Brain microvascular endothelial cell (primary cell): ENCODE measurements at regions not wholly inside any gene's neighbourhood (a gene's known extent, or its start where the extent isn't known, plus 50 kb on each side); places are given as distances from the start of the nearest gene placed in this dataset.

Source experiments
- DNase-seq: peaks from one replicate; pipeline ENCODE4 v3.0.0-alpha.2; 2020
- H3K27ac ChIP-seq: fragments of 250-450 bp; sonication (Bioruptor Pico); 2 replicates; pipeline ENCODE4 v1.5.1; 2020; ENCODE audit warnings: mild to moderate bottlenecking, moderate library complexity
- H3K27me3 ChIP-seq: fragments of 250-450 bp; sonication (Bioruptor Pico); replicated peaks from 2 replicates; pipeline ENCODE4 v1.5.1; 2020; ENCODE audit warnings: mild to moderate bottlenecking
- H3K36me3 ChIP-seq: fragments of 250-450 bp; sonication (Bioruptor Pico); replicated peaks from 2 replicates; pipeline ENCODE4 v1.5.1; 2020; ENCODE audit warnings: mild to moderate bottlenecking
- H3K4me3 ChIP-seq: 2 replicates; pipeline ENCODE4 v1.5.1; 2011; ENCODE audit warnings: low read depth, mild to moderate bottlenecking, control low read depth, low read length, moderate library complexity
- CTCF ChIP-seq: IDR thresholded peaks from 2 replicates; pipeline ENCODE4 v1.5.1; 2011; ENCODE audit warnings: low read depth, mild to moderate bottlenecking, moderate library complexity, low read length, control low read depth, inconsistent platforms; ENCODE audit errors: missing control alignments
- in situ Hi-C: cut with HindIII; loops from 2 replicates; pipeline ENCODE4 v1.10.0; 2017; ENCODE audit warnings: low sequenced_read_pairs, low pct_ligation_motif_present

- Histone ChIP-seq H3K4me3 (no peak overlapping the region), H3K27ac (no peak overlapping the region), H3K36me3 (no peaks in the 10 kb centered on the region), H3K27me3 (no peaks in the 10 kb centered on the region)
- in situ Hi-C loops: no loop called here
- DNase-seq: no peak
- TF ChIP-seq CTCF: no peak
These were observed 108.8 kb upstream of the ZP4 start for GRCh38 chr1:237999426-238000052.

- in situ Hi-C loops: no loop called here
- no peak for DNase-seq
These were observed 107.9 kb upstream of the ZP4 start for GRCh38 chr1:237998581-237998980.

GRCh38 chr1:237983496-237983895, 92.8 kb upstream of the ZP4 start:
- Histone ChIP-seq H3K4me3 (no peak overlapping the region), H3K27ac (no peak overlapping the region), H3K36me3 (no peaks in the 10 kb centered on the region), H3K27me3 (no peaks in the 10 kb centered on the region)
- in situ Hi-C loops: no loop called here
- no peak for TF ChIP-seq CTCF
- DNase-seq: no peak

More at GRCh38 chr1:237998581-237998980, 107.9 kb upstream of the ZP4 start:
- Histone ChIP-seq H3K27me3 (no peaks in the 10 kb centered on the region), H3K4me3 (no peak overlapping the region), H3K27ac (no peak overlapping the region), H3K36me3 (no peaks in the 10 kb centered on the region)
- no peak for TF ChIP-seq CTCF

DNA sequence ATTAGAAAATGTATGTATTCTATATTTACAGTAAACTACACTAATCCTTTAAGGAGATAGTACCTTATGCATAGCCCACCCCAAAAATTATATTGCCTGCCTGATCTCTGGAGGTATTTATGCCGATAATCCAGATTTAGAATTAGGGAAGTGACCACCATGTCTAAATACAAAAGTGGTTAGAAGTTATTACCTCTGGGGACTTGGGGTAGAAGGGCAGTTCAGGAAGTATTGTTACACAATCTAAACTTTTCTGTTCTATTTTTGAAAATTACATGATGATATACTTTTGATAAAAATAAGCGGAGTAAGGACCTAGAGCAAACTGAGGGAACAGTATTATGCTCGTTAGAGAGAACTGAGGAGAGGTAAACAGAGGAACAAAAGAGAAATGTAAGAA, 90.5 kb upstream of the ZP4 start:
- in situ Hi-C loops: no loop called here
- no peaks in the 10 kb centered on the region for H3K27me3 ChIP-seq
- H3K4me3 ChIP-seq: no peak overlapping the region
- no peak for TF ChIP-seq CTCF
- H3K36me3 ChIP-seq: no peaks in the 10 kb centered on the region
- no peak overlapping the region for H3K27ac ChIP-seq
- no peak for DNase-seq

DNA sequence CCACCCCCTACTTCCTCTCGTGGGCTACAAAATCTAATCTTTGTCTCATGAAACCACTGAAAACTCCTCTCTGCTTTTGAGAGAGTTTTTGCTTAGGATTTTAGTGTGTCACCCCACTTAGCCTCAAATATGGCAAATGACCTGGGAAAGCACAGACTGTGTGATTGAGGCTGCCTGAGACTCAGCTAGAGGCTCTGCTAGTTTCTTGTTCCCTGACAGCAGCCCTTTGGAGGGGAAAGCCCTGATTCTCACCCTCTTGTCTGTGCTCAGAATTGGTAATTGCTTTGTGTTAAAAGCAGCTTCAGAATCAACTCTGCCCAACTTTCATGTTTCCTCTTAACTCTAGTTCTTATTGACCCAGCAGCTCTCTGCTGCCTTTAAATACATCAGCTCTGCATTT, 85.6 kb upstream of the ZP4 start:
- TF ChIP-seq CTCF: no peak
- no peaks in the 10 kb centered on the region for H3K27me3 ChIP-seq
- in situ Hi-C loops: no loop called here
- no peaks in the 10 kb centered on the region for H3K36me3 ChIP-seq
- H3K27ac ChIP-seq: no peak overlapping the region
- no peak overlapping the region for H3K4me3 ChIP-seq
- DNase-seq: no peak

DNA sequence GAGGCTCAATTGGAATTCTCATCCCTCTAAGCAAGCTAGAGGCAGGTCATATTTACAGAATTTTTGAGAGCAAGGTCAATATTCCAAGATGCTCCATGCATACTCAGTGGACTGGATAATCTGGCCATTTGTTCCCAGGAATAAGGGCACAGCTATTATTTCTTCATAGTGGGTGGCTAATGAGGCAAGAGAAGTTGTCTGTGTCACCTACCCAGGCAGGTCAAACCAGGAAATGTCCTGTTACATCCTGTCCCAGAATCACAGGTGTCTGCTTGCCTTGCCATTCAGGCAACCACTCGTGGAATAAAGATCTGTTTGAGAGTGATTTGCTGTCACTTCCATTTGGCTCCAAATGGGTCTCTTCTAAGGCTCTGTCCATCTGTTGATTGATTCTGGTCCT, 85.2 kb upstream of the ZP4 start:
- no peak for TF ChIP-seq CTCF
- H3K4me3 ChIP-seq: no peak overlapping the region
- no peak for DNase-seq
- no peaks in the 10 kb centered on the region for H3K36me3 ChIP-seq
- H3K27ac ChIP-seq: no peak overlapping the region
- H3K27me3 ChIP-seq: no peaks in the 10 kb centered on the region
- in situ Hi-C loops: no loop called here
